ENCODE measurements at regions not wholly inside any gene's neighbourhood (a gene's known extent, or its start where the extent isn't known, plus 50 kb on each side); places are given as distances from the start of the nearest gene placed in this dataset.

- no peak for DNase-seq (ENCODE audit: low read depth in 2 of 2)
Observed at GRCh38 chr4:23245203-23245832, 552.6 kb downstream of the GBA3 start.

GRCh38 chr4:23242962-23243361 is 550.2 kb downstream of the GBA3 start:
- no peak for DNase-seq (ENCODE audit: low read depth in 2 of 2)

GRCh38 chr4:23241408-23241807 is 548.7 kb downstream of the GBA3 start:
- no peak for DNase-seq (ENCODE audit: low read depth in 2 of 2)

- DNase-seq (ENCODE audit: low read depth in 2 of 2): no peak
Observed at GRCh38 chr4:23238848-23239247, 546.1 kb downstream of the GBA3 start.

GRCh38 chr4:23237771-23238170 is 545.0 kb downstream of the GBA3 start:
- no peak for DNase-seq (ENCODE audit: low read depth in 2 of 2)

- DNase-seq (ENCODE audit: low read depth in 2 of 2): no peak
Observed at GRCh38 chr4:23235628-23236390, 543.1 kb downstream of the GBA3 start.

- no peak for DNase-seq (ENCODE audit: low read depth in 2 of 2)
Observed at GRCh38 chr4:23234716-23235115, 542.0 kb downstream of the GBA3 start.

GRCh38 chr4:23234018-23234417 is 541.3 kb downstream of the GBA3 start:
- no peak for DNase-seq (ENCODE audit: low read depth in 2 of 2)

- no peak for DNase-seq (ENCODE audit: low read depth in 2 of 2)
Observed at GRCh38 chr4:23233596-23233995, 540.9 kb downstream of the GBA3 start.

GRCh38 chr4:23232987-23233386 is 540.2 kb downstream of the GBA3 start:
- no peak for DNase-seq (ENCODE audit: low read depth in 2 of 2)

GRCh38 chr4:23225564-23225963 is 532.8 kb downstream of the GBA3 start:
- no peak for DNase-seq (ENCODE audit: low read depth in 2 of 2)

GRCh38 chr4:23224684-23225420 is 532.1 kb downstream of the GBA3 start:
- no peak for DNase-seq (ENCODE audit: low read depth in 2 of 2)

GRCh38 chr4:23220911-23221310 is 528.2 kb downstream of the GBA3 start:
- no peak for DNase-seq (ENCODE audit: low read depth in 2 of 2)

GRCh38 chr4:23219779-23220408 is 527.2 kb downstream of the GBA3 start:
- no peak for DNase-seq (ENCODE audit: low read depth in 2 of 2)

GRCh38 chr4:23213198-23213597 is 520.5 kb downstream of the GBA3 start:
- no peak for DNase-seq (ENCODE audit: low read depth in 2 of 2)

GRCh38 chr4:23212558-23212957 is 519.8 kb downstream of the GBA3 start:
- no peak for DNase-seq (ENCODE audit: low read depth in 2 of 2)

- no peak for DNase-seq (ENCODE audit: low read depth in 2 of 2)
Observed at GRCh38 chr4:23207059-23207458, 514.3 kb downstream of the GBA3 start.

GRCh38 chr4:23202712-23203247 is 510.0 kb downstream of the GBA3 start:
- no peak for DNase-seq (ENCODE audit: low read depth in 2 of 2)

- no peak for DNase-seq (ENCODE audit: low read depth in 2 of 2)
Observed at GRCh38 chr4:23194751-23195150, 502.0 kb downstream of the GBA3 start.

- no peak for DNase-seq (ENCODE audit: low read depth in 2 of 2)
Observed at GRCh38 chr4:23174179-23174578, 481.4 kb downstream of the GBA3 start.

- DNase-seq (ENCODE audit: low read depth in 2 of 2): no peak
Observed at GRCh38 chr4:23171976-23172375, 479.2 kb downstream of the GBA3 start.
